Endothelial cell (in vitro differentiated cells): ENCODE measurements at regions not wholly inside any gene's neighbourhood (a gene's known extent, or its start where the extent isn't known, plus 50 kb on each side); places are given as distances from the start of the nearest gene placed in this dataset.
A peak's percentile ranks its signal among the peaks of the same experiment; 100 is the strongest.
"Not testable (repeated sequence)": the region's sequence is repeated elsewhere in the genome, so short reads cannot be mapped to it uniquely, and the experiment has no call there.

Source experiments
- DNase-seq: peaks from one replicate; pipeline ENCODE4 v3.0.0; 2021; ENCODE audit warnings: low spot score
- H3K27ac Mint-ChIP-seq: one replicate; pipeline ENCODE4 v1.8.0; 2021; ENCODE audit warnings: mixed read lengths, inconsistent platforms; ENCODE audit not compliant: unreplicated experiment
- H3K27me3 Mint-ChIP-seq: one replicate; pipeline ENCODE4 v1.8.0; 2021; ENCODE audit warnings: mild to moderate bottlenecking, moderate library complexity, mixed read lengths, inconsistent platforms; ENCODE audit not compliant: unreplicated experiment
- H3K36me3 Mint-ChIP-seq: one replicate; pipeline ENCODE4 v1.8.0; 2021; ENCODE audit warnings: mild to moderate bottlenecking, low read depth, mixed read lengths, inconsistent platforms; ENCODE audit not compliant: unreplicated experiment
- H3K4me1 Mint-ChIP-seq: one replicate; pipeline ENCODE4 v1.8.0; 2021; ENCODE audit warnings: mild to moderate bottlenecking, mixed read lengths, inconsistent platforms; ENCODE audit not compliant: unreplicated experiment
- H3K4me3 Mint-ChIP-seq: one replicate; pipeline ENCODE4 v1.8.0; 2021; ENCODE audit warnings: mild to moderate bottlenecking, mixed read lengths, inconsistent platforms; ENCODE audit not compliant: unreplicated experiment
- H3K9me3 Mint-ChIP-seq: one replicate; pipeline ENCODE4 v1.8.0; 2021; ENCODE audit warnings: mixed read lengths, inconsistent platforms; ENCODE audit not compliant: unreplicated experiment
- CTCF ChIP-seq: fragments of 200-600 bp; sonication (generic); IDR thresholded peaks from one replicate; pipeline ENCODE4 v1.5.0; 2021; ENCODE audit warnings: antibody characterized with exemption; ENCODE audit not compliant: unreplicated experiment

GRCh38 chr7:106344211-106344610 lies 59.4 kb upstream of the NAMPT start:
- no peaks in the 10 kb centered on the region for H3K27me3 Mint-ChIP-seq
- peaks cover 17% of the 10 kb centered on the region for H3K36me3 Mint-ChIP-seq
- H3K9me3 Mint-ChIP-seq = peaks cover 6% of the 10 kb centered on the region
- H3K4me1 Mint-ChIP-seq = no peaks in the 10 kb centered on the region
- TF ChIP-seq CTCF = no peak
- H3K4me3 Mint-ChIP-seq = no peak overlapping the region
- DNase-seq = no peak
- H3K27ac Mint-ChIP-seq = no peak overlapping the region

DNA sequence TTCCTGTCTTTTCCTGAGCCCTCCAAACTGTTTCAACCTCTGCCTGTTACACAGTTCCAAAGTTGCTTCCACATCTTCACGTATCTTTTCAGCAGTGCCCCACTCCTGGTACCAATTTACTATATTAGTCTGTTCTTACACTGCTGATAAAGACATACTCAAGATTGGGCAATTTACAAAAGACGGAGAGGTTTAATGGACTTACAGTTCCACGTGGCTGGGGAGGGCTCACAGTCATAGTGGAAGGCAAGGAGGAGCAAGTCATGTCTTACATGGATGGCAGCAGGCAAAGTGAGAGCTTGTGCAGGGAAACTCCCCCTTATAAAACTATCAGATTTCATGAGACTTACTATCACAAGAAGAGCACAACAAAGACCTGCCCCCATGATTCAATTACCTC lies 57.3 kb upstream of the NAMPT start:
- not testable (repeated sequence) for H3K4me1 Mint-ChIP-seq, H3K4me3 Mint-ChIP-seq, H3K27ac Mint-ChIP-seq, H3K27me3 Mint-ChIP-seq, H3K9me3 Mint-ChIP-seq, DNase-seq
- peaks cover 17% of the 10 kb centered on the region for H3K36me3 Mint-ChIP-seq

DNA sequence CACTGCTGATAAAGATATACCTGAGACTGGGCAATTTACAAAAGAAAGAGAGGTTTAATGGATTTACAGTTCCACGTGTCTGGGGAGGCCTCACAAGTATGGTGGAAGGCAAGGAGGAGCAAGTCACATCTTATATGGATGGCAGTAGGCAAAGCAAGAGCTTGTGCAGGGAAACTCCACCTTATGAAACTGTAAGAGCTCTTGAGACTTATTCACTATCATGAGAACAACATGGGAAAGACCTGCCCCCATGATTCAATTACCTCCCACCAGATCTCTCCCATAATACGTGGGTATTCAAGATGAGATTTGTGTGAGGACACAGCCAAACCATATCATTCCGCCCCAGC lies 55.4 kb upstream of the NAMPT start:
- peaks cover 17% of the 10 kb centered on the region for H3K36me3 Mint-ChIP-seq
- H3K4me1 Mint-ChIP-seq, H3K27me3 Mint-ChIP-seq, DNase-seq, H3K9me3 Mint-ChIP-seq, H3K27ac Mint-ChIP-seq: not testable (repeated sequence)
- peak overlapping the region; percentile 2 for H3K4me3 Mint-ChIP-seq

DNA sequence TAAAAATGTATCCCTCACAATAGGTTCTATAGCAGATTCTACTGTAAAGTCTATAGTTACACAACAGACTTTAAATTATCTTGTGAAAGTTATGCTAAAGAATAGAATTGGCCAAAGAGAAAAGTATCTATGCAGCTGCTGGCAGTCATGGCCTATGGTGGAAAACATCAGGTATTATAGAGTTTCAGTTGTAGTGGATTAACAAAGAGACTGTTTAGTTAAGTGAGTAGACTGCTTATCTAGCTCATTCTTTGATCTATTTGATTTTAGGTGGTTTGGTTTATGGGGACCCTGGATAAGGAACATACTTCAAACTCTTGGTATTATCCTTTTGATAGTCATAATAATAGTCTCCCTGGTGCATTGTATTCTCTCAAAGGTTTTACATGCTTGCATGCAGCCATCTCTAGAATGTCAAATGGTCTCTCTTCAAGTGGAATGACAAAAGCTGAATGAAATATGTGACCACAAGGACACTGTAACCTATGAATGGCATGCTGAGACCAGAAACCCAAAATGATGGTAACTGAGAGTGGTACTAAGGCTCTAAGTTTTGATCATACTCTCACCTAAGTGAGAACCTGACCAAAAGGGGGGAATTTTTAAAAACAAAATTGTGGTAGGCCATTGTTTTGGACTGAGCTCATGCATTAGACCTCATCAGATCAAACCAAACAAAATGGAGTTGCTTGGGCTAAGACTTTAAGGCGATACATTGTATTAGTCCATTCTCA lies 54.9 kb upstream of the NAMPT start:
- no peak for TF ChIP-seq CTCF
- Mint-ChIP-seq H3K36me3 (peaks cover 17% of the 10 kb centered on the region), H3K4me3 (no peak overlapping the region), H3K4me1 (no peaks in the 10 kb centered on the region), H3K27ac (no peak overlapping the region), H3K9me3 (peaks cover 6% of the 10 kb centered on the region), H3K27me3 (no peaks in the 10 kb centered on the region)
- no peak for DNase-seq

DNA sequence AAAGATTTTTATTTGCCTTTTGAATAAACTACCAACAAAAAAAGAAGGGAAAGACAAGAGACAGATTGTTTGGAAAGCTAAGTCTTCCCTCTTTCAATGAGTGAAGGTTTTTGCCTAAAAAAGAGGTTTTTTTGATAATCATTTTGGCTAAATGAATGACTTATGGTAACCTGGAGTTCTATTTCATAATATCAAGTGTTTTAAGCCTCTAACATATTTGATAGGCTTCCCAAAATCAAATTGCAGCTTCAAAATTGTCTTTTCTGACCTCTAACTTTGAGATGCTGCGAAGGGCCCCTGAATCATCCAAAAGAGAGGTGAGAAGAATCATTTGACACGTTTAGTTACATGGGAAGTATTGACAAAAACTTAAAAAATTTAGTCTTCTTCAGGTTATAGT lies 53.0 kb upstream of the NAMPT start:
- TF ChIP-seq CTCF = no peak
- H3K36me3 Mint-ChIP-seq = peaks cover 13% of the 10 kb centered on the region
- no peaks in the 10 kb centered on the region for H3K4me1 Mint-ChIP-seq
- H3K4me3 Mint-ChIP-seq = no peak overlapping the region
- H3K9me3 Mint-ChIP-seq = peaks cover 6% of the 10 kb centered on the region
- H3K27me3 Mint-ChIP-seq = no peaks in the 10 kb centered on the region
- H3K27ac Mint-ChIP-seq = no peak overlapping the region
- DNase-seq = no peak

DNA sequence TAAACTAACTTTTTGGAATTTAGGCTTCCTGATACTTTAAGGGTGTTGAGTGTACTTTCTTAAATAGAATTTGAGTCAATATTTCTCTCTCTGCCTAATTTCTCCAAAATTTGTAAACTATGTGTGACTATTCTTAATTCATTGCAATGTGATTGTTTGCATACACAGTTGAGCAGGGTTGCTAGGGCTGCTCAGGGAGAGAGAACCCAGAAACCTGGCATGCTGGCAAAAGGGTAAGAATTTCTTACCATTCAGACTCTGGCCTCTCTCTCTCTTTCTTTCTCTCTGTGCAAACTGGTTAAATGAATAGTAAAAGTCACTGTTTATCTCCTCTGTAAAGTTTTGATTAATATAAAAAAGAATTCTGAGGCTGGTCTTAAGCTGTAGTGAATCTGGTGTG lies 51.0 kb upstream of the NAMPT start:
- no peak for DNase-seq
- Mint-ChIP-seq H3K27ac (no peak overlapping the region), H3K4me1 (no peaks in the 10 kb centered on the region), H3K27me3 (peaks cover 1% of the 10 kb centered on the region), H3K4me3 (no peak overlapping the region), H3K36me3 (peaks cover 3% of the 10 kb centered on the region), H3K9me3 (no peaks in the 10 kb centered on the region)
- no peak for TF ChIP-seq CTCF
